ENCODE measurements at regions not wholly inside any gene's neighbourhood (a gene's known extent, or its start where the extent isn't known, plus 50 kb on each side); places are given as distances from the start of the nearest gene placed in this dataset.

DNA sequence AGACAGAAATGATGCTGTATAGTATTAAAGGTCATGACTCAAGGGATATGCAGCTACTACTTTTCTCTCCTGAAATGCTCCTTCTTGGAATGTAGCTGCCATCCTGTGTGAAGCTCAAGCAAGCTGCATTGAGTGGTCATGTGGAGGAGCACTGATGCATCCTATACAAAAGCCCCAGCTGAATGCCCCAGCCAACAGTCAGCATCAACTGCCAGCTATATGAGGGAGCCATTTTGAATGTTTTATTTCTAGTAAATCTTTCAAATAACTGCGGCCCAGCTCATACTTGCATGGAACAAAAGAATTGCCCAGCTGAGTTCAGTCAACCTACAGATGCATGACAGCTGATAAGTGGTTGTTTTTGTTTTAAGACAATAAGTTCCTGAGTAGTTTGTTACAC lies 165.0 kb upstream of the GEMIN8 start:
- Histone ChIP-seq H3K4ac (ENCODE audit: low read depth, low read length) (no peak overlapping the region), H3K56ac (ENCODE audit: extremely low read depth, insufficient read depth, low read length) (no peak overlapping the region), H2AK5ac (ENCODE audit: low read depth, low read length) (no peak overlapping the region), H3K4me3 (ENCODE audit: insufficient read depth, low read depth, low read length) (no peak overlapping the region), H4K91ac (ENCODE audit: insufficient read depth, low read depth, low read length) (no peak overlapping the region), H4K20me1 (ENCODE audit: insufficient read depth, low read length) (no peaks in the 10 kb centered on the region), H3K9me3 (ENCODE audit: control insufficient read depth, insufficient read depth, low read length) (peaks cover 2% of the 10 kb centered on the region; the same call in 1 of the 2 replicates), H2AFZ (replicated peaks; ENCODE audit: low read length, poor library complexity) (no peak overlapping the region), H2AK9ac (replicated peaks; ENCODE audit: low read depth, low read length, poor library complexity) (no peak overlapping the region), H3K4me2 (ENCODE audit: low read depth, low read length) (no peak overlapping the region), H3K14ac (replicated peaks; ENCODE audit: low read depth, low read length) (no peak overlapping the region), H3K23ac (ENCODE audit: low read depth, low read length) (no peak overlapping the region), H3K27ac (ENCODE audit: insufficient read depth, low read length) (no peak overlapping the region), H2BK120ac (ENCODE audit: low read depth, low read length) (no peak overlapping the region), H2BK20ac (ENCODE audit: low read depth, low read length) (no peak overlapping the region), H3K79me1 (ENCODE audit: low read depth in 1 of 2, low read length in 2 of 2) (no peaks in the 10 kb centered on the region), H4K8ac (ENCODE audit: low read depth in 2 of 2, low read length in 2 of 2) (no peak overlapping the region), H3K9me1 (ENCODE audit: insufficient read depth, low read length) (no peaks in the 10 kb centered on the region), H4K5ac (ENCODE audit: low read depth, low read length) (no peak overlapping the region), H2BK15ac (ENCODE audit: low read depth, low read length) (no peak overlapping the region), H3K27me3 (ENCODE audit: control insufficient read depth, insufficient read depth, low read length) (no peaks in the 10 kb centered on the region), H3K18ac (ENCODE audit: low read depth, low read length) (no peak overlapping the region), H3K4me1 (ENCODE audit: control insufficient read depth, insufficient read depth, low read length) (no peaks in the 10 kb centered on the region), H3K36me3 (ENCODE audit: control insufficient read depth, insufficient read depth, low read length) (no peaks in the 10 kb centered on the region), H2BK5ac (ENCODE audit: low read depth, low read length, poor library complexity, severe bottlenecking) (no peak overlapping the region), H3K9ac (ENCODE audit: low read depth, low read length) (no peak overlapping the region)
- POLR2A ChIA-PET (ENCODE audit: unreplicated experiment): no interaction called here
- DNase-seq (no peak), ATAC-seq (ENCODE audit: low read depth) (no peak)
- dilution Hi-C loops (cut with HindIII; ENCODE audit: low sequenced_read_pairs, unreplicated experiment) (no loop called here), in situ Hi-C loops (cut with MboI; ENCODE audit: low sequenced_read_pairs) (no loop called here), intact Hi-C loops (cut with micrococcal nuclease) (no loop called here)
- CTCF ChIA-PET: no interaction called here
- no CpG with 5 or more reads among the region's 1 CpG for WGBS, 2 experiments (ENCODE audit: extremely low coverage in 2 of 2, insufficient read length in 1 of 2)
- no TSS peak for BruUV-seq (replicated peaks)
- no peak for TF ChIP-seq BHLHE40 (IDR thresholded peaks at IDR 0.05; ENCODE audit: low read depth, low read length)
